NCI-H2196 (cell line): ENCODE measurements at regions not wholly inside any gene's neighbourhood (a gene's known extent, or its start where the extent isn't known, plus 50 kb on each side); places are given as distances from the start of the nearest gene placed in this dataset.
"Not testable (repeated sequence)": the region's sequence is repeated elsewhere in the genome, so short reads cannot be mapped to it uniquely, and the experiment has no call there.

Experiments
- DNase-seq: peaks from one replicate; lab custom pipeline; 2025; ENCODE audit not compliant: unreplicated experiment; lab: John Stamatoyannopoulos, UW

- DNase-seq = no peak
Measured at GRCh38 chr12:112705037-112705632, 86.4 kb upstream of the RPH3A start.

GRCh38 chr12:112710414-112710813, 81.1 kb upstream of the RPH3A start:
- DNase-seq = no peak

GRCh38 chr12:112711026-112711425, 80.5 kb upstream of the RPH3A start:
- no peak for DNase-seq

- DNase-seq = no peak
Measured at GRCh38 chr12:112711507-112711906, 80.0 kb upstream of the RPH3A start.

- not testable (repeated sequence) for DNase-seq
Measured at GRCh38 chr12:112712751-112713150, 78.8 kb upstream of the RPH3A start.

- DNase-seq = no peak
Measured at GRCh38 chr12:112713471-112713870, 78.1 kb upstream of the RPH3A start.

GRCh38 chr12:112714166-112714710, 77.3 kb upstream of the RPH3A start:
- no peak for DNase-seq

- DNase-seq = no peak
Measured at GRCh38 chr12:112716099-112717093, 75.2 kb upstream of the RPH3A start.

GRCh38 chr12:112728864-112729263, 62.7 kb upstream of the RPH3A start:
- no peak for DNase-seq

- no peak for DNase-seq
Measured at GRCh38 chr12:112734859-112735695, 56.5 kb upstream of the RPH3A start.

GRCh38 chr12:112738531-112738930, 53.0 kb upstream of the RPH3A start:
- DNase-seq = no peak

GRCh38 chr12:112740387-112740934, 51.1 kb upstream of the RPH3A start:
- no peak for DNase-seq

GRCh38 chr12:112741106-112741505, 50.4 kb upstream of the RPH3A start:
- DNase-seq = no peak
